H9 (cell line): ENCODE measurements at regions not wholly inside any gene's neighbourhood (a gene's known extent, or its start where the extent isn't known, plus 50 kb on each side); places are given as distances from the start of the nearest gene placed in this dataset.

Experiments
- DNase-seq: peaks from one replicate; pipeline ENCODE4 v3.0.0-alpha.2; 2017
- H2AFZ ChIP-seq: one replicate; pipeline ENCODE4 v1.6.1; 2013; ENCODE audit warnings: mild to moderate bottlenecking, low read length, control low read depth, moderate library complexity
- H2AK5ac ChIP-seq: 2 replicates; pipeline ENCODE4 v1.6.1; 2013; ENCODE audit warnings: low read length, control low read depth, mixed read lengths; ENCODE audit not compliant: insufficient read length
- H2BK120ac ChIP-seq: one replicate; pipeline ENCODE4 v1.6.1; 2013; ENCODE audit warnings: low read depth, mild to moderate bottlenecking, low read length, control low read depth, inconsistent platforms; ENCODE audit not compliant: poor library complexity, severe bottlenecking
- H2BK12ac ChIP-seq: 2 replicates; pipeline ENCODE4 v1.6.1; 2013; ENCODE audit warnings: low read length, control low read depth, mixed read lengths, low read depth; ENCODE audit not compliant: insufficient read length
- H2BK15ac ChIP-seq: 2 replicates; pipeline ENCODE4 v1.6.1; 2013; ENCODE audit warnings: low read depth, low read length, control low read depth
- H2BK20ac ChIP-seq: one replicate; pipeline ENCODE4 v1.6.1; 2013; ENCODE audit warnings: low read depth, mild to moderate bottlenecking, low read length, control low read depth, inconsistent platforms; ENCODE audit not compliant: poor library complexity, severe bottlenecking
- H2BK5ac ChIP-seq: 2 replicates; pipeline ENCODE4 v1.6.1; 2013; ENCODE audit warnings: low read length, control low read depth, mixed read lengths; ENCODE audit not compliant: insufficient read length
- H3K14ac ChIP-seq: 2 replicates; pipeline ENCODE4 v1.6.1; 2013; ENCODE audit warnings: low read length, control low read depth; ENCODE audit not compliant: insufficient read depth
- H3K18ac ChIP-seq: 2 replicates; pipeline ENCODE4 v1.6.1; 2013; ENCODE audit warnings: low read depth, mild to moderate bottlenecking, mixed read lengths, low read length, control low read depth; ENCODE audit not compliant: insufficient read length
- H3K23ac ChIP-seq: 2 replicates; pipeline ENCODE4 v1.6.1; 2013; ENCODE audit warnings: low read length, control low read depth, mixed read lengths, low read depth; ENCODE audit not compliant: insufficient read length
- H3K23me2 ChIP-seq: 2 replicates; pipeline ENCODE4 v1.6.1; 2013; ENCODE audit warnings: low read depth, mild to moderate bottlenecking, mixed read lengths, low read length, control low read depth; ENCODE audit not compliant: insufficient read length, poor library complexity, severe bottlenecking
- H3K27ac ChIP-seq: 2 replicates; pipeline ENCODE4 v1.5.1; 2013; ENCODE audit warnings: low read length, control low read depth, mixed read lengths, low read depth; ENCODE audit not compliant: insufficient read length
- H3K27me3 ChIP-seq: 2 replicates; pipeline ENCODE4 v1.6.1; 2013; ENCODE audit warnings: low read length, control low read depth, inconsistent platforms; ENCODE audit not compliant: insufficient read depth
- H3K4ac ChIP-seq: 2 replicates; pipeline ENCODE4 v1.6.1; 2013; ENCODE audit warnings: low read depth, mild to moderate bottlenecking, control low read depth, inconsistent platforms, low read length, moderate library complexity
- H3K4me1 ChIP-seq: 2 replicates; pipeline ENCODE4 v1.6.1; 2013; ENCODE audit warnings: low read length, control low read depth, inconsistent platforms; ENCODE audit not compliant: insufficient read depth
- H3K4me2 ChIP-seq: 2 replicates; pipeline ENCODE4 v1.6.1; 2013; ENCODE audit warnings: low read length, control low read depth, mixed read lengths; ENCODE audit not compliant: insufficient read length, insufficient read depth
- H3K56ac ChIP-seq: 2 replicates; pipeline ENCODE4 v1.6.1; 2013; ENCODE audit warnings: low read depth, mild to moderate bottlenecking, mixed read lengths, low read length, control low read depth; ENCODE audit not compliant: insufficient read length
- H3K79me1 ChIP-seq: 2 replicates; pipeline ENCODE4 v1.6.1; 2013; ENCODE audit warnings: low read depth, mild to moderate bottlenecking, moderate library complexity, low read length, control low read depth, inconsistent platforms; ENCODE audit not compliant: insufficient read depth, poor library complexity, severe bottlenecking
- H3K79me2 ChIP-seq: 2 replicates; pipeline ENCODE4 v1.6.1; 2013; ENCODE audit warnings: low read length, control low read depth, inconsistent platforms; ENCODE audit not compliant: insufficient read depth
- H3K9ac ChIP-seq: 2 replicates; pipeline ENCODE4 v1.6.1; 2013; ENCODE audit warnings: low read length, control low read depth, mixed read lengths; ENCODE audit not compliant: insufficient read length; ENCODE audit errors: extremely low read depth
- H3K9me3 ChIP-seq: one replicate; pipeline ENCODE4 v1.6.1; 2013; ENCODE audit warnings: low read depth, low read length, inconsistent platforms; ENCODE audit not compliant: control insufficient read depth
- H3T11ph ChIP-seq: one replicate; pipeline ENCODE4 v1.6.1; 2013; ENCODE audit warnings: mild to moderate bottlenecking, low read length, control low read depth, inconsistent platforms
- H4K20me1 ChIP-seq: one replicate; pipeline ENCODE4 v1.6.1; 2013; ENCODE audit not compliant: control insufficient read depth, insufficient read length, insufficient read depth
- H4K5ac ChIP-seq: 2 replicates; pipeline ENCODE4 v1.6.1; 2013; ENCODE audit warnings: low read depth, mild to moderate bottlenecking, mixed read lengths, low read length, control low read depth; ENCODE audit not compliant: insufficient read length
- H4K8ac ChIP-seq: replicated peaks from 2 replicates; pipeline ENCODE4 v1.6.1; 2013; ENCODE audit warnings: low read length, control low read depth, mixed read lengths, low read depth; ENCODE audit not compliant: insufficient read length
- H4K91ac ChIP-seq: 2 replicates; pipeline ENCODE4 v1.6.1; 2013; ENCODE audit warnings: low read depth, mild to moderate bottlenecking, moderate library complexity, mixed read lengths, low read length, control low read depth; ENCODE audit not compliant: insufficient read length
- H3K27ac Mint-ChIP-seq, 3 experiments: 2 replicates in 2 of 3; 3 replicates in 1 of 3; pipeline ENCODE4 v1.8.0; 2020 to 2021; ENCODE audit warnings: mixed read lengths in 3 of 3, mild to moderate bottlenecking in 1 of 3, moderate library complexity in 1 of 3
- H3K27me3 Mint-ChIP-seq: 2 replicates; pipeline ENCODE4 v1.8.0; 2021; ENCODE audit warnings: low read depth, mild to moderate bottlenecking, moderate library complexity, mixed read lengths
- H3K36me3 Mint-ChIP-seq, 3 experiments: 2 replicates in 2 of 3; 3 replicates in 1 of 3; pipeline ENCODE4 v1.8.0; 2020 to 2021; ENCODE audit warnings: low read depth in 3 of 3, mixed read lengths in 3 of 3; ENCODE audit not compliant: insufficient read depth in 1 of 3
- H3K4me1 Mint-ChIP-seq, 2 experiments: 2 replicates each; pipeline ENCODE4 v1.8.0; 2020; ENCODE audit warnings: mixed read lengths in 2 of 2
- H3K4me3 Mint-ChIP-seq, 2 experiments: 2 replicates in 1 of 2; 3 replicates in 1 of 2; pipeline ENCODE4 v1.8.0; 2020 to 2021; ENCODE audit warnings: mild to moderate bottlenecking in 2 of 2, mixed read lengths in 2 of 2, moderate library complexity in 1 of 2
- H3K9me3 Mint-ChIP-seq, 2 experiments: 2 replicates in 1 of 2; 3 replicates in 1 of 2; pipeline ENCODE4 v1.8.0; 2020; ENCODE audit warnings: mild to moderate bottlenecking in 2 of 2, mixed read lengths in 2 of 2, moderate library complexity in 1 of 2
- WGBS: extraction: QIAGEN DNeasy Blood & Tissue Kit; methylation state at CpG from one replicate; pipeline ENCODE4 v1.1.7; 2013; ENCODE audit warnings: missing lambda C conversion rate, low lambda C conversion rate, mixed read lengths; ENCODE audit not compliant: insufficient read length; ENCODE audit errors: extremely low coverage; 5-methylcytosine and 5-hydroxymethylcytosine counted together
- TF ChIP-seq, protein P1 (sequence below): fragments of 200-600 bp; sonication (generic); conservative IDR thresholded peaks from 3 replicates; pipeline ENCODE4 v1.8.0; 2021; ENCODE audit warnings: antibody characterized with exemption, mild to moderate bottlenecking

DNA sequence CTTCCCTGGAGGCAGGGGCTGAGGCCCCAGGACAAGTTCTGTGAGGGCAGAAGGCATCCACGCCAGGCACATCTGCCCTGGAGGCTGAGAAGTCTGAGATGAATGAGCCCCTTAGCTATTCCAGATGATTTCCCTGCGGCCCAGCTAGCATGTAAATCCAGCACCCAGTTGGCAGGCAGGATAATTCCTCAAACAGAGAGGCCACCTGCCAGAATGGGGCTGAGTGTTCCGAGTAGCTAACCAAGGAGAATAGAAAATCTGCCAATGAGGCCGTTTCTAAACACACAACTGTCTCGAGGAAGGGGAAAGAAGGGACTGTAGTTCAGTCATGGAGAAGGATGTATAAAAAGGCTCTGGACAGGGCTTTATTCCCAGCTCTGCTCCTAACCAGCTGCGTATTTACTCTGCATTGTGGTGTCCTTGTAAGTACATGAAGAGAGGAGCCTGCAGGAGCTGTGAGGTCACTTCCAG lies 211.4 kb upstream of the CDYL start:
- no peak overlapping the region for H2BK15ac ChIP-seq
- no peaks in the 10 kb centered on the region for H3K9me3 ChIP-seq
- peak; percentile 12 for DNase-seq
- no peaks in the 10 kb centered on the region for H3K79me1 ChIP-seq
- no peaks in the 10 kb centered on the region for H3K36me3 Mint-ChIP-seq
- no peak overlapping the region for H3K14ac ChIP-seq
- H3K27ac Mint-ChIP-seq: no peak overlapping the region
- no peak overlapping the region for H3K4me3 Mint-ChIP-seq
- no peak overlapping the region for H2AFZ ChIP-seq
- no peak overlapping the region for H2BK5ac ChIP-seq
- H4K91ac ChIP-seq: no peak overlapping the region
- H3K23me2 ChIP-seq: no peaks in the 10 kb centered on the region
- no peak overlapping the region for H2AK5ac ChIP-seq
- peaks cover 9% of the 10 kb centered on the region for H3K27me3 Mint-ChIP-seq
- H3K4ac ChIP-seq: no peak overlapping the region
- no peak overlapping the region for H4K8ac ChIP-seq
- no peak overlapping the region for H3K27ac ChIP-seq
- no peaks in the 10 kb centered on the region; the same call in 1 of the 2 replicates for H3K4me1 ChIP-seq
- no peak overlapping the region for H3K9ac ChIP-seq
- H3K9me3 Mint-ChIP-seq: no peaks in the 10 kb centered on the region
- no peaks in the 10 kb centered on the region for H3K79me2 ChIP-seq
- no peak overlapping the region for H3K56ac ChIP-seq
- H3K4me1 Mint-ChIP-seq: peaks cover 0 to 8% of the 10 kb centered on the region in 2 experiments; a peak in 3 of 4 replicates
- no peak overlapping the region for H3T11ph ChIP-seq
- H3K18ac ChIP-seq: no peak overlapping the region
- no CpG with 5 or more reads among the region's 6 CpGs for WGBS
- no peak overlapping the region for H2BK20ac ChIP-seq
- no peaks in the 10 kb centered on the region for H4K20me1 ChIP-seq
- no peak overlapping the region for H2BK120ac ChIP-seq
- no peak overlapping the region for H3K23ac ChIP-seq
- no peak overlapping the region for H2BK12ac ChIP-seq
- TF ChIP-seq, protein P1, sequence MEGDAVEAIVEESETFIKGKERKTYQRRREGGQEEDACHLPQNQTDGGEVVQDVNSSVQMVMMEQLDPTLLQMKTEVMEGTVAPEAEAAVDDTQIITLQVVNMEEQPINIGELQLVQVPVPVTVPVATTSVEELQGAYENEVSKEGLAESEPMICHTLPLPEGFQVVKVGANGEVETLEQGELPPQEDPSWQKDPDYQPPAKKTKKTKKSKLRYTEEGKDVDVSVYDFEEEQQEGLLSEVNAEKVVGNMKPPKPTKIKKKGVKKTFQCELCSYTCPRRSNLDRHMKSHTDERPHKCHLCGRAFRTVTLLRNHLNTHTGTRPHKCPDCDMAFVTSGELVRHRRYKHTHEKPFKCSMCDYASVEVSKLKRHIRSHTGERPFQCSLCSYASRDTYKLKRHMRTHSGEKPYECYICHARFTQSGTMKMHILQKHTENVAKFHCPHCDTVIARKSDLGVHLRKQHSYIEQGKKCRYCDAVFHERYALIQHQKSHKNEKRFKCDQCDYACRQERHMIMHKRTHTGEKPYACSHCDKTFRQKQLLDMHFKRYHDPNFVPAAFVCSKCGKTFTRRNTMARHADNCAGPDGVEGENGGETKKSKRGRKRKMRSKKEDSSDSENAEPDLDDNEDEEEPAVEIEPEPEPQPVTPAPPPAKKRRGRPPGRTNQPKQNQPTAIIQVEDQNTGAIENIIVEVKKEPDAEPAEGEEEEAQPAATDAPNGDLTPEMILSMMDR: no peak
- H4K5ac ChIP-seq: no peak overlapping the region
- no peak overlapping the region for H3K4me2 ChIP-seq
- H3K27me3 ChIP-seq: no peaks in the 10 kb centered on the region
